GM12878 (cell line): ENCODE measurements at regions not wholly inside any gene's neighbourhood (a gene's known extent, or its start where the extent isn't known, plus 50 kb on each side); places are given as distances from the start of the nearest gene placed in this dataset.

Experiments used
- CEBPZ ChIP-seq: fragments of 150-350 bp; IDR thresholded peaks from 2 replicates; pipeline ENCODE4 v1.6.1; 2016; ENCODE audit warnings: low read depth, low read length
- NFIC ChIP-seq: IDR thresholded peaks from 2 replicates; pipeline ENCODE4 v1.6.1; 2012; ENCODE audit warnings: low read depth, mild to moderate bottlenecking, inconsistent platforms, low read length, moderate library complexity
- PBX3 ChIP-seq: IDR thresholded peaks from 2 replicates; pipeline ENCODE4 v1.6.1; 2011; ENCODE audit warnings: mild to moderate bottlenecking, low read depth, low read length, moderate library complexity; ENCODE audit not compliant: insufficient replicate concordance
- REST ChIP-seq: IDR thresholded peaks from 2 replicates; pipeline ENCODE4 v1.6.1; 2012; ENCODE audit warnings: mild to moderate bottlenecking, low read depth, low read length
- SIX5 ChIP-seq: IDR thresholded peaks from 2 replicates; pipeline ENCODE4 v1.6.1; 2011; ENCODE audit warnings: mild to moderate bottlenecking, low read depth, low read length, moderate library complexity; ENCODE audit not compliant: severe bottlenecking
- TAF1 ChIP-seq: IDR thresholded peaks from 2 replicates; pipeline ENCODE4 v1.6.1; 2011; ENCODE audit warnings: mild to moderate bottlenecking, low read depth, low read length, borderline replicate concordance
- TCF12 ChIP-seq: IDR thresholded peaks from 2 replicates; pipeline ENCODE4 v1.6.1; 2011; ENCODE audit warnings: low read depth, mild to moderate bottlenecking, low read length

GRCh38 chr18:46209161-46209560, 105.0 kb downstream of the HAUS1 start:
- no peak for TF ChIP-seq REST
- no peak for TF ChIP-seq CEBPZ
- TF ChIP-seq TCF12 = no peak
- no peak for TF ChIP-seq NFIC
- TF ChIP-seq SIX5 = no peak
- TF ChIP-seq TAF1 = no peak
- no peak for TF ChIP-seq PBX3
